D721Med (cell line): ENCODE measurements at regions not wholly inside any gene's neighbourhood (a gene's known extent, or its start where the extent isn't known, plus 50 kb on each side); places are given as distances from the start of the nearest gene placed in this dataset.

ENCODE experiments used
- DNase-seq: peaks from one replicate; pipeline ENCODE4 v3.0.0; 2011; ENCODE audit warnings: low spot score; ENCODE audit not compliant: insufficient read length
- FAIRE-seq: peaks from 2 replicates; lab custom pipeline; 2011; peaks lifted over from hg19 to GRCh38; lab: Jason Lieb, UNC
- CTCF ChIP-seq: IDR thresholded peaks from 2 replicates; pipeline ENCODE4 v1.5.1; 2012; ENCODE audit warnings: mild to moderate bottlenecking, control low read depth; ENCODE audit not compliant: insufficient read depth; ENCODE audit errors: missing control alignments

GRCh38 chr12:13794706-13795105, 186.7 kb downstream of the GRIN2B start:
- no peak for TF ChIP-seq CTCF
- no peak for FAIRE-seq
- no peak for DNase-seq

- no peak for TF ChIP-seq CTCF
- no peak for DNase-seq
- FAIRE-seq: no peak
These were observed 191.1 kb downstream of the GRIN2B start for GRCh38 chr12:13790317-13790716.

- TF ChIP-seq CTCF: no peak
- no peak for FAIRE-seq
These were observed 192.8 kb downstream of the GRIN2B start for GRCh38 chr12:13788626-13789025.

GRCh38 chr12:13786646-13787045, 194.8 kb downstream of the GRIN2B start:
- no peak for FAIRE-seq
- TF ChIP-seq CTCF: no peak
- no peak for DNase-seq

More at GRCh38 chr12:13788626-13789025, 192.8 kb downstream of the GRIN2B start:
- DNase-seq: no peak

- no peak for TF ChIP-seq CTCF
- no peak for DNase-seq
These were observed 196.9 kb downstream of the GRIN2B start for GRCh38 chr12:13784504-13784903.

GRCh38 chr12:13780453-13780852, 200.9 kb downstream of the GRIN2B start:
- DNase-seq (no peak), FAIRE-seq (no peak)
- TF ChIP-seq CTCF: no peak

More at GRCh38 chr12:13784504-13784903, 196.9 kb downstream of the GRIN2B start:
- no peak for FAIRE-seq

- FAIRE-seq: no peak
- TF ChIP-seq CTCF: no peak
- no peak for DNase-seq
These were observed 204.0 kb downstream of the GRIN2B start for GRCh38 chr12:13777374-13777773.
